IMR-90 (cell line): ENCODE measurements at regions not wholly inside any gene's neighbourhood (a gene's known extent, or its start where the extent isn't known, plus 50 kb on each side); places are given as distances from the start of the nearest gene placed in this dataset.

Source experiments
- ATAC-seq: fragments of 200-7000 bp; cut with Tn5 transposase; 2 replicates; pipeline ENCODE4 v1.9.1; 2020; ENCODE audit warnings: low read depth, mild to moderate bottlenecking, moderate library complexity
- BruUV-seq: library from RNA; stranded (reverse); fragments of 400-500 nt; replicated peaks from 2 replicates; lab custom pipeline; 2021; lab: Mats Ljungman, UMichigan
- CTCF ChIA-PET: fragments of 300-600 bp; formaldehyde crosslinking; extraction: SDS; loops from one replicate; lab custom pipeline; 2021; ENCODE audit warnings: antibody characterized with exemption; lab: Yijun Ruan, JAX
- POLR2A ChIA-PET: fragments of 300-600 bp; sonication (Branson Sonifier 250); formaldehyde crosslinking; loops from one replicate; lab custom pipeline; 2022; ENCODE audit warnings: antibody characterized with exemption; ENCODE audit not compliant: unreplicated experiment; lab: Charles Lee
- DNase-seq: peaks from one replicate; pipeline ENCODE4 v3.0.0; 2013
- H2AFZ ChIP-seq: replicated peaks from 2 replicates; pipeline ENCODE3; 2013; ENCODE audit warnings: low read length, mild to moderate bottlenecking; ENCODE audit not compliant: poor library complexity
- H2AK5ac ChIP-seq: 2 replicates; pipeline ENCODE4 v1.6.1; 2013; ENCODE audit warnings: low read depth, low read length, inconsistent platforms
- H2AK9ac ChIP-seq: replicated peaks from 2 replicates; pipeline ENCODE3; 2013; ENCODE audit warnings: mild to moderate bottlenecking, low read depth, low read length, moderate library complexity; ENCODE audit not compliant: poor library complexity
- H2BK120ac ChIP-seq: 2 replicates; pipeline ENCODE4 v1.6.1; 2013; ENCODE audit warnings: low read depth, low read length, inconsistent platforms
- H2BK15ac ChIP-seq: 3 replicates; pipeline ENCODE4 v1.6.1; 2013; ENCODE audit warnings: low read depth, low read length, inconsistent platforms
- H2BK20ac ChIP-seq: 2 replicates; pipeline ENCODE4 v1.6.1; 2013; ENCODE audit warnings: low read depth, mild to moderate bottlenecking, inconsistent platforms, low read length, moderate library complexity
- H2BK5ac ChIP-seq: 2 replicates; pipeline ENCODE4 v1.6.1; 2013; ENCODE audit warnings: mild to moderate bottlenecking, low read depth, low read length, inconsistent platforms; ENCODE audit not compliant: poor library complexity, severe bottlenecking
- H3K14ac ChIP-seq: replicated peaks from 2 replicates; pipeline ENCODE4 v1.6.1; 2013; ENCODE audit warnings: low read depth, low read length, inconsistent platforms
- H3K18ac ChIP-seq: 2 replicates; pipeline ENCODE4 v1.6.1; 2013; ENCODE audit warnings: low read depth, low read length, control low read depth
- H3K23ac ChIP-seq: 2 replicates; pipeline ENCODE4 v1.6.1; 2013; ENCODE audit warnings: low read depth, low read length, inconsistent platforms
- H3K27ac ChIP-seq: 2 replicates; pipeline ENCODE4 v1.5.1; 2013; ENCODE audit warnings: mild to moderate bottlenecking, control low read depth, low read length; ENCODE audit not compliant: insufficient read depth
- H3K27me3 ChIP-seq: 2 replicates; pipeline ENCODE4 v1.6.1; 2013; ENCODE audit warnings: low read length; ENCODE audit not compliant: control insufficient read depth, insufficient read depth
- H3K36me3 ChIP-seq: 2 replicates; pipeline ENCODE4 v1.6.1; 2013; ENCODE audit warnings: low read length, mixed read lengths; ENCODE audit not compliant: control insufficient read depth, insufficient read depth
- H3K4ac ChIP-seq: 2 replicates; pipeline ENCODE4 v1.6.1; 2013; ENCODE audit warnings: low read depth, low read length, inconsistent platforms
- H3K4me1 ChIP-seq: 2 replicates; pipeline ENCODE4 v1.6.1; 2013; ENCODE audit warnings: low read length, mixed read lengths; ENCODE audit not compliant: control insufficient read depth, insufficient read depth
- H3K4me2 ChIP-seq: 2 replicates; pipeline ENCODE4 v1.6.1; 2013; ENCODE audit warnings: low read depth, mild to moderate bottlenecking, control low read depth, low read length, moderate library complexity
- H3K4me3 ChIP-seq: 2 replicates; pipeline ENCODE4 v1.5.1; 2013; ENCODE audit warnings: low read depth, mild to moderate bottlenecking, control low read depth, low read length, moderate library complexity; ENCODE audit not compliant: insufficient read depth
- H3K56ac ChIP-seq: 2 replicates; pipeline ENCODE4 v1.6.1; 2013; ENCODE audit warnings: low read length, inconsistent platforms; ENCODE audit not compliant: insufficient read depth; ENCODE audit errors: extremely low read depth
- H3K79me1 ChIP-seq, 2 experiments: 2 replicates each; pipeline ENCODE4 v1.6.1; 2013; ENCODE audit warnings: low read length in 2 of 2, inconsistent platforms in 1 of 2, low read depth in 1 of 2
- H3K9ac ChIP-seq: 2 replicates; pipeline ENCODE4 v1.6.1; 2013; ENCODE audit warnings: low read depth, low read length, control low read depth
- H3K9me1 ChIP-seq: 2 replicates; pipeline ENCODE4 v1.6.1; 2013; ENCODE audit warnings: low read length, inconsistent platforms; ENCODE audit not compliant: insufficient read depth
- H3K9me3 ChIP-seq: 2 replicates; pipeline ENCODE4 v1.6.1; 2013; ENCODE audit warnings: low read length; ENCODE audit not compliant: control insufficient read depth, insufficient read depth
- H4K20me1 ChIP-seq: 2 replicates; pipeline ENCODE4 v1.6.1; 2013; ENCODE audit warnings: low read length, inconsistent platforms; ENCODE audit not compliant: insufficient read depth
- H4K5ac ChIP-seq: 2 replicates; pipeline ENCODE4 v1.6.1; 2013; ENCODE audit warnings: mild to moderate bottlenecking, low read depth, low read length, control low read depth
- H4K8ac ChIP-seq, 2 experiments: 2 replicates each; pipeline ENCODE4 v1.6.1; 2013; ENCODE audit warnings: low read depth in 2 of 2, low read length in 2 of 2, control low read depth in 1 of 2, inconsistent platforms in 1 of 2
- H4K91ac ChIP-seq: 2 replicates; pipeline ENCODE4 v1.6.1; 2013; ENCODE audit warnings: low read depth, low read length, inconsistent platforms; ENCODE audit not compliant: insufficient read depth
- BHLHE40 ChIP-seq: fragments of 150-350 bp; IDR thresholded peaks from 2 replicates; pipeline ENCODE4 v1.6.1; 2016; ENCODE audit warnings: mild to moderate bottlenecking, low read depth, low read length
- CHD1 ChIP-seq: IDR thresholded peaks from 2 replicates; pipeline ENCODE4 v1.6.1; 2012; ENCODE audit warnings: low read depth, low read length, improper control_type of control experiment
- FOS ChIP-seq: fragments of 150-350 bp; IDR thresholded peaks from 2 replicates; pipeline ENCODE4 v1.6.1; 2016; ENCODE audit warnings: low read depth, low read length
- MAFK ChIP-seq: IDR thresholded peaks from 2 replicates; pipeline ENCODE4 v1.6.1; 2012; ENCODE audit warnings: low read depth, low read length, improper control_type of control experiment
- MAZ ChIP-seq: IDR thresholded peaks from 2 replicates; pipeline ENCODE4 v1.6.1; 2012; ENCODE audit warnings: low read depth, mild to moderate bottlenecking, low read length, improper control_type of control experiment, moderate library complexity, borderline replicate concordance
- MXI1 ChIP-seq: IDR thresholded peaks from 2 replicates; pipeline ENCODE4 v1.6.1; 2012; ENCODE audit warnings: low read depth, mild to moderate bottlenecking, low read length, moderate library complexity, borderline replicate concordance
- NFE2L2 ChIP-seq: fragments of 150-350 bp; IDR thresholded peaks from 2 replicates; pipeline ENCODE4 v1.6.1; 2016; ENCODE audit warnings: low read depth, mild to moderate bottlenecking, low read length
- POLR2A ChIP-seq: IDR thresholded peaks from 2 replicates; pipeline ENCODE4 v1.6.1; 2012; ENCODE audit warnings: mild to moderate bottlenecking, low read depth, low read length
- RAD21 ChIP-seq: IDR thresholded peaks from 2 replicates; pipeline ENCODE4 v1.6.1; 2012; ENCODE audit warnings: low read length, improper control_type of control experiment
- RCOR1 ChIP-seq: IDR thresholded peaks from 2 replicates; pipeline ENCODE4 v1.6.1; 2012; ENCODE audit warnings: mild to moderate bottlenecking, low read length, improper control_type of control experiment; ENCODE audit not compliant: insufficient replicate concordance
- RFX5 ChIP-seq: IDR thresholded peaks from 2 replicates; pipeline ENCODE4 v1.8.0; 2012; ENCODE audit warnings: low read depth, mild to moderate bottlenecking, low read length, moderate library complexity
- WGBS, 2 experiments: methylation state at CpG; one replicate each; pipeline versions ENCODE4 v1.1.5 to v1.1.7; 2013; ENCODE audit warnings: missing lambda C conversion rate in 2 of 2; ENCODE audit not compliant: insufficient read length in 1 of 2; ENCODE audit errors: extremely low coverage in 2 of 2; 5-methylcytosine and 5-hydroxymethylcytosine counted together
- dilution Hi-C: fragments of 300-500 bp; cut with HindIII; formaldehyde crosslinking; loops from one replicate; pipeline ENCODE4 v1.14.3; 2018; ENCODE audit warnings: low sequenced_read_pairs; ENCODE audit not compliant: unreplicated experiment
- in situ Hi-C: fragments of 300-500 bp; cut with MboI; formaldehyde crosslinking; loops from 3 replicates; pipeline ENCODE4 v1.14.3; 2019; ENCODE audit warnings: low sequenced_read_pairs, inconsistent platforms, mixed read lengths
- intact Hi-C: fragments of 100-400 bp; cut with micrococcal nuclease; formaldehyde crosslinking; loops from 2 replicates; pipeline ENCODE4 v1.10.0; 2022
- TF ChIP-seq, protein P1 (sequence below): conservative IDR thresholded peaks from 2 replicates; pipeline ENCODE4 v1.5.1; 2012; ENCODE audit warnings: mild to moderate bottlenecking, low read depth, low read length, improper control_type of control experiment
- TF ChIP-seq, protein P2 (sequence below): fragments of 150-350 bp; IDR thresholded peaks from 2 replicates; pipeline ENCODE4 v1.6.1; 2017; ENCODE audit warnings: mild to moderate bottlenecking, antibody characterized with exemption, low read length, low read depth
- TF ChIP-seq, protein P3 (sequence below): fragments of 150-350 bp; IDR thresholded peaks from 2 replicates; pipeline ENCODE4 v1.6.1; 2016; ENCODE audit warnings: low read depth, mild to moderate bottlenecking, low read length, moderate library complexity, borderline replicate concordance

DNA sequence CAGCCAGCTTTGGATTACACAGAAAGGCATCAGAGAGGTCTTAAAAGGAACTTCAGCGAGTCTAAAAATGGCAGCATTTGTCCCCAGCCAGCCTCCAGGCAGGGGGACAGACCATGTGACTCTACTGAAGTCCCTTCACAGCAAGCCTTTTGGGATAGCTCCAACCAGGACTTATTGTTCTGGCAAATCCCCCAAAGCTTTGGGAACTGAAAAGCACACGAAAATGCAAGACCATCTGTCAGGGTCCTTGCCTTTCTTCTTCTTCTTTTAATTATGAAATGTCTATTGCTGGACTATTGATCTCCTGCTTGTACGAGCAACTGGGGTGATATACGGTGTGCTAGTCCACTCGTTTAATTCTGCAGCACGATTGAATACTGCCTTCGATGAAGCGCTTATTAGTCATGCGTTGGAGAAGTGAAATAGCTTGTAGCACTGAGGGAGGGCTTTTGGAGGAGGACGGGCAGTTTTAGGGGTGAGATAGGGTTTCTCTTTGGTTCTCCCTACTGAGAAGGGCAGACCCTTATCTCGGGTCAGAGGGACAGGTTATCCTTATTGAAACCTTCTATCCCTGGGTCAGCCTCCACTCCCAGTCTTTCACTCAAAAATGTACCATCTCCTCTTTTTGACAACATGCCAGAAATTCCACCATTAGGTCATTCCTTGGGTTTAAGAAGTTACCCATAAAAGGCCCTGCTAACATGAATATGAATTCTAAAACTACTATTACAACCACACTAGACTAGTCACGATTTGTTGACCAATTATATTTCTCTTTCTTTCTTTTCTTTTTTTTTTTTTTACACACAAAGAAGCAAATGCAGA lies 416.4 kb downstream of the MIAT start:
- Histone ChIP-seq H3K4ac (no peak overlapping the region), H3K27ac (no peak overlapping the region), H2BK120ac (no peak overlapping the region), H3K27me3 (peaks cover 30% of the 10 kb centered on the region), H3K9me1 (no peaks in the 10 kb centered on the region), H3K4me1 (no peaks in the 10 kb centered on the region), H2BK5ac (no peak overlapping the region), H4K91ac (no peak overlapping the region), H2AK5ac (no peak overlapping the region), H3K18ac (no peak overlapping the region), H4K8ac (no peak overlapping the region), H3K14ac (no peak overlapping the region), H2AK9ac (no peak overlapping the region), H2AFZ (no peak overlapping the region), H3K56ac (no peak overlapping the region), H3K4me2 (no peak overlapping the region), H3K79me1 (no peaks in the 10 kb centered on the region), H3K9ac (no peak overlapping the region), H3K23ac (no peak overlapping the region), H3K9me3 (no peaks in the 10 kb centered on the region), H3K36me3 (no peaks in the 10 kb centered on the region), H3K4me3 (no peak overlapping the region), H4K5ac (no peak overlapping the region), H2BK15ac (no peak overlapping the region), H2BK20ac (no peak overlapping the region), H4K20me1 (no peaks in the 10 kb centered on the region)
- ChIA-PET POLR2A (no interaction called here), CTCF (no interaction called here)
- DNase-seq: no peak
- BruUV-seq: no TSS peak
- no peak for ATAC-seq
- WGBS, 2 experiments: 49% methylated on average over 5 of the region's 12 CpGs; no CpG with 5 or more reads in 1 of the 2 experiments
- no peak for TF ChIP-seq POLR2A
- TF ChIP-seq NFE2L2: no peak
- TF ChIP-seq MAFK: no peak
- TF ChIP-seq RCOR1: no peak
- TF ChIP-seq RFX5: no peak
- no peak for TF ChIP-seq RAD21
- no peak for TF ChIP-seq FOS
- no peak for TF ChIP-seq MAZ
- no peak for TF ChIP-seq BHLHE40
- TF ChIP-seq, protein P1, sequence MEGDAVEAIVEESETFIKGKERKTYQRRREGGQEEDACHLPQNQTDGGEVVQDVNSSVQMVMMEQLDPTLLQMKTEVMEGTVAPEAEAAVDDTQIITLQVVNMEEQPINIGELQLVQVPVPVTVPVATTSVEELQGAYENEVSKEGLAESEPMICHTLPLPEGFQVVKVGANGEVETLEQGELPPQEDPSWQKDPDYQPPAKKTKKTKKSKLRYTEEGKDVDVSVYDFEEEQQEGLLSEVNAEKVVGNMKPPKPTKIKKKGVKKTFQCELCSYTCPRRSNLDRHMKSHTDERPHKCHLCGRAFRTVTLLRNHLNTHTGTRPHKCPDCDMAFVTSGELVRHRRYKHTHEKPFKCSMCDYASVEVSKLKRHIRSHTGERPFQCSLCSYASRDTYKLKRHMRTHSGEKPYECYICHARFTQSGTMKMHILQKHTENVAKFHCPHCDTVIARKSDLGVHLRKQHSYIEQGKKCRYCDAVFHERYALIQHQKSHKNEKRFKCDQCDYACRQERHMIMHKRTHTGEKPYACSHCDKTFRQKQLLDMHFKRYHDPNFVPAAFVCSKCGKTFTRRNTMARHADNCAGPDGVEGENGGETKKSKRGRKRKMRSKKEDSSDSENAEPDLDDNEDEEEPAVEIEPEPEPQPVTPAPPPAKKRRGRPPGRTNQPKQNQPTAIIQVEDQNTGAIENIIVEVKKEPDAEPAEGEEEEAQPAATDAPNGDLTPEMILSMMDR: no peak
- TF ChIP-seq, protein P2, sequence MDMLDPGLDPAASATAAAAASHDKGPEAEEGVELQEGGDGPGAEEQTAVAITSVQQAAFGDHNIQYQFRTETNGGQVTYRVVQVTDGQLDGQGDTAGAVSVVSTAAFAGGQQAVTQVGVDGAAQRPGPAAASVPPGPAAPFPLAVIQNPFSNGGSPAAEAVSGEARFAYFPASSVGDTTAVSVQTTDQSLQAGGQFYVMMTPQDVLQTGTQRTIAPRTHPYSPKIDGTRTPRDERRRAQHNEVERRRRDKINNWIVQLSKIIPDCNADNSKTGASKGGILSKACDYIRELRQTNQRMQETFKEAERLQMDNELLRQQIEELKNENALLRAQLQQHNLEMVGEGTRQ: no peak
- no peak for TF ChIP-seq MXI1
- TF ChIP-seq, protein P3, sequence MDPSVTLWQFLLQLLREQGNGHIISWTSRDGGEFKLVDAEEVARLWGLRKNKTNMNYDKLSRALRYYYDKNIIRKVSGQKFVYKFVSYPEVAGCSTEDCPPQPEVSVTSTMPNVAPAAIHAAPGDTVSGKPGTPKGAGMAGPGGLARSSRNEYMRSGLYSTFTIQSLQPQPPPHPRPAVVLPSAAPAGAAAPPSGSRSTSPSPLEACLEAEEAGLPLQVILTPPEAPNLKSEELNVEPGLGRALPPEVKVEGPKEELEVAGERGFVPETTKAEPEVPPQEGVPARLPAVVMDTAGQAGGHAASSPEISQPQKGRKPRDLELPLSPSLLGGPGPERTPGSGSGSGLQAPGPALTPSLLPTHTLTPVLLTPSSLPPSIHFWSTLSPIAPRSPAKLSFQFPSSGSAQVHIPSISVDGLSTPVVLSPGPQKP: no peak
- TF ChIP-seq CHD1: no peak
- intact Hi-C loops: no loop called here
- dilution Hi-C loops: no loop called here
- in situ Hi-C loops: no loop called here
